ENCODE measurements at regions not wholly inside any gene's neighbourhood (a gene's known extent, or its start where the extent isn't known, plus 50 kb on each side); places are given as distances from the start of the nearest gene placed in this dataset.

DNA sequence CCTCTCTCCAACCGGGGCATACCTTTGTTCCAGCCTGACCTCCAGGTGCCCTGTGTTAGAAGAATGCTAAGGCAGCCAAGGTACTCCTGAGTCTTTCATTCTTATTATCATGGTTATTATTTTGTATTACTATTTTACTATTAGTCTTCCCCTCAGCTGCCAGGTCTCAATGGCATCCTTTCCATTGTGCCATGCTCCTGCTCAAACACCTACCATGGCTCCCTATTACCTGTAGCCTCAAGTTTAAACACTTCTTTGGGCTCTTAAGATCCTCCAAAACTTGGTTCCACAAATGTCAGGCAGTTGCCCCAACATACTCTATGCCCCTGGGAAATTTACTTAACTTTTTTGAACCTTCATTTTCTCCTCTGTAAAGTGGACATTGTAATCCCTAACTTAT, 130.4 kb downstream of the CHST1 start:
- TF ChIP-seq, protein P1, sequence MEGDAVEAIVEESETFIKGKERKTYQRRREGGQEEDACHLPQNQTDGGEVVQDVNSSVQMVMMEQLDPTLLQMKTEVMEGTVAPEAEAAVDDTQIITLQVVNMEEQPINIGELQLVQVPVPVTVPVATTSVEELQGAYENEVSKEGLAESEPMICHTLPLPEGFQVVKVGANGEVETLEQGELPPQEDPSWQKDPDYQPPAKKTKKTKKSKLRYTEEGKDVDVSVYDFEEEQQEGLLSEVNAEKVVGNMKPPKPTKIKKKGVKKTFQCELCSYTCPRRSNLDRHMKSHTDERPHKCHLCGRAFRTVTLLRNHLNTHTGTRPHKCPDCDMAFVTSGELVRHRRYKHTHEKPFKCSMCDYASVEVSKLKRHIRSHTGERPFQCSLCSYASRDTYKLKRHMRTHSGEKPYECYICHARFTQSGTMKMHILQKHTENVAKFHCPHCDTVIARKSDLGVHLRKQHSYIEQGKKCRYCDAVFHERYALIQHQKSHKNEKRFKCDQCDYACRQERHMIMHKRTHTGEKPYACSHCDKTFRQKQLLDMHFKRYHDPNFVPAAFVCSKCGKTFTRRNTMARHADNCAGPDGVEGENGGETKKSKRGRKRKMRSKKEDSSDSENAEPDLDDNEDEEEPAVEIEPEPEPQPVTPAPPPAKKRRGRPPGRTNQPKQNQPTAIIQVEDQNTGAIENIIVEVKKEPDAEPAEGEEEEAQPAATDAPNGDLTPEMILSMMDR (IDR thresholded peaks at IDR 0.05; ENCODE audit: low read length), result no peak
- no peak for TF ChIP-seq EZH2 (optimal IDR thresholded peaks at IDR 0.05; ENCODE audit: low read depth, low read length)
- TF ChIP-seq EZH2phosphoT487 (IDR thresholded peaks at IDR 0.05; ENCODE audit: low read length), result no peak

Measured in MM.1S (cell line).